HEK293 (cell line): ENCODE measurements at regions not wholly inside any gene's neighbourhood (a gene's known extent, or its start where the extent isn't known, plus 50 kb on each side); places are given as distances from the start of the nearest gene placed in this dataset.

Experiments used
- CTCF ChIP-seq: fragments of 450-650 bp; formaldehyde crosslinking; IDR thresholded peaks from 2 replicates; pipeline ENCODE4 v1.5.1; 2016; ENCODE audit warnings: missing biosample characterization, missing genetic modification characterization
- GLI2 ChIP-seq: fragments of 450-650 bp; formaldehyde crosslinking; IDR thresholded peaks from 2 replicates; pipeline ENCODE4; 2017; ENCODE audit warnings: missing biosample characterization, missing genetic modification characterization, low read depth, borderline replicate concordance
- HOXA7 ChIP-seq: sonication (generic); formaldehyde crosslinking; IDR thresholded peaks from 2 replicates; pipeline ENCODE4 v1.8.1; 2022; ENCODE audit warnings: missing genetic modification reagents, borderline replicate concordance
- KLF9 ChIP-seq: fragments of 450-650 bp; formaldehyde crosslinking; IDR thresholded peaks from 2 replicates; pipeline ENCODE4 v1.5.1; 2016; ENCODE audit warnings: missing biosample characterization, missing genetic modification characterization, low read depth
- PRDM10 ChIP-seq: fragments of 450-650 bp; formaldehyde crosslinking; IDR thresholded peaks from 2 replicates; pipeline ENCODE4 v1.5.1; 2016; ENCODE audit warnings: missing biosample characterization, missing genetic modification characterization
- ZNF121 ChIP-seq: fragments of 450-650 bp; formaldehyde crosslinking; IDR thresholded peaks from 2 replicates; pipeline ENCODE4 v1.5.1; 2016; ENCODE audit warnings: missing biosample characterization, missing genetic modification characterization
- ZNF175 ChIP-seq: fragments of 450-650 bp; formaldehyde crosslinking; IDR thresholded peaks from 2 replicates; pipeline ENCODE4 v1.5.1; 2016; ENCODE audit warnings: missing biosample characterization, missing genetic modification characterization
- ZNF670 ChIP-seq: fragments of 450-650 bp; formaldehyde crosslinking; IDR thresholded peaks from 2 replicates; pipeline ENCODE4 v1.5.1; 2016; ENCODE audit warnings: missing biosample characterization, missing genetic modification characterization, low read depth

GRCh38 chr16:73553941-73554660 lies 506.2 kb upstream of the ZFHX3 start:
- no peak for TF ChIP-seq CTCF (tag by site-specific recombination)
- TF ChIP-seq HOXA7 (CRISPR knock-in tag), result no peak
- no peak for TF ChIP-seq ZNF670 (tag by site-specific recombination)
- no peak for TF ChIP-seq GLI2 (tag by site-specific recombination)
- TF ChIP-seq PRDM10 (tag by site-specific recombination), result no peak
- TF ChIP-seq KLF9 (tag by site-specific recombination), result no peak
- TF ChIP-seq ZNF175 (tag by site-specific recombination), result no peak
- TF ChIP-seq ZNF121, result no peak
